ENCODE measurements at regions not wholly inside any gene's neighbourhood (a gene's known extent, or its start where the extent isn't known, plus 50 kb on each side); places are given as distances from the start of the nearest gene placed in this dataset.

GRCh38 chr12:59134750-59135149 is 214.4 kb upstream of the LRIG3 start:
- no peaks in the 10 kb centered on the region for H3K9me3 ChIP-seq
- DNase-seq = no peak
- no peaks in the 10 kb centered on the region for H3K27me3 ChIP-seq
- no peak overlapping the region for H3K27ac ChIP-seq
- no peak for TF ChIP-seq EP300 (IDR thresholded peaks at IDR 0.05)
- no peak for TF ChIP-seq CTCF (IDR thresholded peaks at IDR 0.05)
- TF ChIP-seq POLR2A (IDR thresholded peaks at IDR 0.05) = no peak
- intact Hi-C loops (cut with DNase I) = no loop called here
- no peaks in the 10 kb centered on the region for H3K36me3 ChIP-seq
- WGBS, 3 donors = 32 to 33% (median 33%) methylated on average over 2 of the region's 2 CpGs
- no peak overlapping the region for H3K4me3 ChIP-seq
- no peaks in the 10 kb centered on the region for H3K4me1 ChIP-seq (ENCODE audit: insufficient read depth)

GRCh38 chr12:59131462-59131861 is 211.2 kb upstream of the LRIG3 start:
- Histone ChIP-seq H3K4me1 (ENCODE audit: insufficient read depth) (no peaks in the 10 kb centered on the region), H3K27me3 (no peaks in the 10 kb centered on the region), H3K27ac (no peak overlapping the region), H3K9me3 (no peaks in the 10 kb centered on the region), H3K4me3 (no peak overlapping the region), H3K36me3 (no peaks in the 10 kb centered on the region)
- no peak for DNase-seq
- TF ChIP-seq EP300 (IDR thresholded peaks at IDR 0.05) (no peak), POLR2A (IDR thresholded peaks at IDR 0.05) (no peak), CTCF (IDR thresholded peaks at IDR 0.05) (no peak)
- intact Hi-C loops (cut with DNase I) = no loop called here
- WGBS, 3 donors = 14 to 34% (median 26%) methylated on average over 3 of the region's 3 CpGs

- WGBS, 3 donors = 3 to 10% (median 5%) methylated on average over 3 of the region's 3 CpGs
- H3K27ac ChIP-seq = no peak overlapping the region
- H3K27me3 ChIP-seq = no peaks in the 10 kb centered on the region
- H3K4me3 ChIP-seq = no peak overlapping the region
- H3K9me3 ChIP-seq = no peaks in the 10 kb centered on the region
- TF ChIP-seq EP300 (IDR thresholded peaks at IDR 0.05) = no peak
- no peak for TF ChIP-seq POLR2A (IDR thresholded peaks at IDR 0.05)
- no peak for TF ChIP-seq CTCF (IDR thresholded peaks at IDR 0.05)
- DNase-seq = no peak
- H3K36me3 ChIP-seq = no peaks in the 10 kb centered on the region
- intact Hi-C loops (cut with DNase I) = no loop called here
- peaks cover 3% of the 10 kb centered on the region for H3K4me1 ChIP-seq (ENCODE audit: insufficient read depth)
Measured at GRCh38 chr12:59122784-59123183, 202.5 kb upstream of the LRIG3 start.

GRCh38 chr12:59121451-59121850 is 201.1 kb upstream of the LRIG3 start:
- H3K4me3 ChIP-seq = no peak overlapping the region
- H3K4me1 ChIP-seq (ENCODE audit: insufficient read depth) = peaks cover 3% of the 10 kb centered on the region
- no peaks in the 10 kb centered on the region for H3K36me3 ChIP-seq
- H3K27ac ChIP-seq = no peak overlapping the region
- 25 to 31% (median 27%) methylated on average over 2 of the region's 2 CpGs for WGBS, 3 donors
- intact Hi-C loops (cut with DNase I) = no loop called here
- no peak for TF ChIP-seq EP300 (IDR thresholded peaks at IDR 0.05)
- no peak for TF ChIP-seq POLR2A (IDR thresholded peaks at IDR 0.05)
- no peak for TF ChIP-seq CTCF (IDR thresholded peaks at IDR 0.05)
- no peaks in the 10 kb centered on the region for H3K27me3 ChIP-seq
- DNase-seq = no peak
- H3K9me3 ChIP-seq = no peaks in the 10 kb centered on the region

GRCh38 chr12:59119676-59120075 is 199.4 kb upstream of the LRIG3 start:
- WGBS, 3 donors = 8 to 22% (median 15%) methylated on average over 2 of the region's 2 CpGs
- Histone ChIP-seq H3K9me3 (no peaks in the 10 kb centered on the region), H3K4me1 (ENCODE audit: insufficient read depth) (peaks cover 3% of the 10 kb centered on the region), H3K36me3 (no peaks in the 10 kb centered on the region), H3K4me3 (no peak overlapping the region), H3K27me3 (no peaks in the 10 kb centered on the region), H3K27ac (no peak overlapping the region)
- no peak for TF ChIP-seq EP300 (IDR thresholded peaks at IDR 0.05)
- intact Hi-C loops (cut with DNase I) = loop anchor here in 1 of 4 donors (5.0 kb wide), 1 partner anchor 33 kb away; no protein-coding TSS in a partner anchor
- no peak for DNase-seq

Measured in ovary (tissue), 7 donors.